Tibial nerve (tissue), 4 donors: ENCODE measurements at regions not wholly inside any gene's neighbourhood (a gene's known extent, or its start where the extent isn't known, plus 50 kb on each side); places are given as distances from the start of the nearest gene placed in this dataset.

Experiments used
- DNase-seq, 2 donors: peaks; one replicate each; pipeline ENCODE4 v3.0.0-alpha.2; 2019; ENCODE audit warnings: low spot score in 2 of 2
- H3K27ac ChIP-seq, 4 donors: fragments of 200-600 bp; sonication (generic) in 3 of 4; one replicate each; pipeline ENCODE4 v1.5.1; 2017 to 2019; ENCODE audit warnings: mild to moderate bottlenecking in 1 of 4
- H3K27me3 ChIP-seq, 2 donors: fragments of 200-600 bp; sonication (generic) in 1 of 2; one replicate each; pipeline versions ENCODE4 v1.5.1 to v1.6.0; 2017 to 2019
- H3K36me3 ChIP-seq, 3 donors: fragments of 200-600 bp; sonication (generic); one replicate each; pipeline ENCODE4 v1.5.1; 2018 to 2019
- H3K4me1 ChIP-seq, 4 donors: fragments of 200-600 bp; sonication (generic) in 3 of 4; one replicate each; pipeline ENCODE4 v1.5.1; 2017 to 2019
- H3K4me3 ChIP-seq, 4 donors: fragments of 200-600 bp; sonication (generic) in 3 of 4; one replicate each; pipeline ENCODE4 v1.5.1; 2017 to 2019; ENCODE audit warnings: mild to moderate bottlenecking in 1 of 4, moderate library complexity in 1 of 4
- H3K9me3 ChIP-seq, 4 donors: fragments of 200-600 bp; sonication (generic) in 3 of 4; one replicate each; pipeline ENCODE4 v1.5.1; 2017 to 2019
- CTCF ChIP-seq, 5 experiments: fragments of 200-600 bp in 3 of 5; fragments of 450-650 bp in 2 of 5; sonication (generic) in 3 of 5; IDR thresholded peaks; one replicate each; pipeline ENCODE4 v1.5.1; 2016 to 2019; ENCODE audit warnings: antibody characterized with exemption in 5 of 5, mild to moderate bottlenecking in 3 of 5, moderate library complexity in 2 of 5
- EP300 ChIP-seq, 2 donors: sonication (generic); formaldehyde crosslinking; IDR thresholded peaks; one replicate each; pipeline ENCODE4 v1.6.1; 2017; ENCODE audit warnings: antibody characterized with exemption in 2 of 2, mild to moderate bottlenecking in 1 of 2
- POLR2A ChIP-seq, 2 donors: fragments of 450-650 bp; IDR thresholded peaks; one replicate each; pipeline ENCODE4 v1.6.1; 2017; ENCODE audit warnings: antibody characterized with exemption in 2 of 2, mild to moderate bottlenecking in 2 of 2, moderate library complexity in 2 of 2
- WGBS, 2 donors: methylation state at CpG; one replicate each; pipeline ENCODE4 v1.1.5; 2018; 5-methylcytosine and 5-hydroxymethylcytosine counted together

GRCh38 chr14:106218174-106218573 lies 691.8 kb downstream of the TMEM121 start:
- no peak for DNase-seq
- H3K4me1 ChIP-seq, result no peaks in the 10 kb centered on the region
- H3K36me3 ChIP-seq, result no peaks in the 10 kb centered on the region
- no peak overlapping the region for H3K4me3 ChIP-seq
- no peaks in the 10 kb centered on the region for H3K9me3 ChIP-seq
- WGBS, 2 donors, result 49 to 52% methylated on average over 5 of the region's 5 CpGs
- TF ChIP-seq POLR2A (IDR thresholded peaks at IDR 0.05), result no peak
- no peak for TF ChIP-seq EP300 (IDR thresholded peaks at IDR 0.05)
- TF ChIP-seq CTCF (IDR thresholded peaks at IDR 0.05), result no peak
- H3K27ac ChIP-seq, result no peak overlapping the region
- H3K27me3 ChIP-seq, result no peaks in the 10 kb centered on the region

- Histone ChIP-seq H3K27ac (no peak overlapping the region), H3K27me3 (no peaks in the 10 kb centered on the region), H3K4me1 (no peaks in the 10 kb centered on the region), H3K36me3 (no peaks in the 10 kb centered on the region), H3K9me3 (no peaks in the 10 kb centered on the region), H3K4me3 (no peak overlapping the region)
- TF ChIP-seq CTCF (IDR thresholded peaks at IDR 0.05) (no peak), EP300 (IDR thresholded peaks at IDR 0.05) (no peak), POLR2A (IDR thresholded peaks at IDR 0.05) (no peak)
- DNase-seq, result no peak
- 56 to 68% methylated on average over 3 of the region's 3 CpGs for WGBS, 2 donors
These were observed 695.9 kb downstream of the TMEM121 start for GRCh38 chr14:106222311-106222710.

GRCh38 chr14:106222731-106223130 lies 696.3 kb downstream of the TMEM121 start:
- no peaks in the 10 kb centered on the region for H3K9me3 ChIP-seq
- TF ChIP-seq POLR2A (IDR thresholded peaks at IDR 0.05), result no peak
- no peak for TF ChIP-seq CTCF (IDR thresholded peaks at IDR 0.05)
- TF ChIP-seq EP300 (IDR thresholded peaks at IDR 0.05), result no peak
- no peaks in the 10 kb centered on the region for H3K27me3 ChIP-seq
- H3K4me3 ChIP-seq, result no peak overlapping the region
- 83 to 86% methylated on average over 3 of the region's 3 CpGs for WGBS, 2 donors
- no peak for DNase-seq
- H3K27ac ChIP-seq, result no peak overlapping the region
- no peaks in the 10 kb centered on the region for H3K4me1 ChIP-seq
- H3K36me3 ChIP-seq, result no peaks in the 10 kb centered on the region

- no peak for DNase-seq
- WGBS, 2 donors, result 65 to 71% methylated on average over 10 of the region's 10 CpGs
- no peaks in the 10 kb centered on the region for H3K9me3 ChIP-seq
- H3K27me3 ChIP-seq, result no peaks in the 10 kb centered on the region
- no peaks in the 10 kb centered on the region for H3K36me3 ChIP-seq
- no peaks in the 10 kb centered on the region for H3K4me1 ChIP-seq
- H3K4me3 ChIP-seq, result no peak overlapping the region
- H3K27ac ChIP-seq, result no peak overlapping the region
- TF ChIP-seq POLR2A (IDR thresholded peaks at IDR 0.05) (no peak), EP300 (IDR thresholded peaks at IDR 0.05) (no peak), CTCF (IDR thresholded peaks at IDR 0.05) (no peak)
These were observed 701.4 kb downstream of the TMEM121 start for GRCh38 chr14:106227793-106228192.

DNA sequence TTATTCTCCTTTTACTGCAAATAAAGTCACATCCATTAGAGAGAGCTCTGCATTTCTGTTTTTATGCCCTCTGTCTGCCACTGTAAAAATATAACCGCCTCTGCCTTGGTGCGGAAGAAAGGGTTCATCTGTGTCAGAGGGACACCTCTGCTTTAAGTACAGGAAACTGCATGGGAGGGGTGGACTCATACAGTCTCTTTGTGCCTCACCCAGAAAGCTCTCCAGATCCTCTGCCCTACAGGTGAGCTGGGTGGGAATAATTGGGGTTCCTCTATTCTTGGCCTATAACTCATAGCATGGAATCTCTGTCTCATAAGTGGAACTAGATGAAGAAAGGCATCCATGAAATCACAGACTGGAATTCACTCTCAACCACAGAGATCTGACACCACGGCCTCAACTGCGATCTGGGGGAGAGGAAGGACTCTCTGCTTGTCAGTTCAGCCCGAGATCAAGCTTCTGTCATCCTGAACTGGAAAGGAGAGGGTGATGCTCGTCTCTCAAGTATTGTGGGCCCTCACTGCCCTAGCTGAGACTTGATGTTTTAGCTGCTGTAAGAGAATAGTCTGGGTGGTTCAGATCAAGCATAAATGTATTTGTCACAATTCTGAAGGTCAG lies 702.3 kb downstream of the TMEM121 start:
- no peaks in the 10 kb centered on the region for H3K36me3 ChIP-seq
- no peaks in the 10 kb centered on the region for H3K27me3 ChIP-seq
- H3K27ac ChIP-seq, result no peak overlapping the region
- H3K9me3 ChIP-seq, result no peaks in the 10 kb centered on the region
- WGBS, 2 donors, result 63 to 67% methylated on average over 6 of the region's 6 CpGs
- no peaks in the 10 kb centered on the region for H3K4me1 ChIP-seq
- no peak for DNase-seq
- TF ChIP-seq CTCF (IDR thresholded peaks at IDR 0.05) (no peak), POLR2A (IDR thresholded peaks at IDR 0.05) (no peak), EP300 (IDR thresholded peaks at IDR 0.05) (no peak)
- H3K4me3 ChIP-seq, result no peak overlapping the region
